ENCODE measurements at regions not wholly inside any gene's neighbourhood (a gene's known extent, or its start where the extent isn't known, plus 50 kb on each side); places are given as distances from the start of the nearest gene placed in this dataset.

GRCh38 chr12:97093187-97093683 is 186.2 kb downstream of the NEDD1 start:
- no peak for DNase-seq (ENCODE audit: low spot score)

GRCh38 chr12:97097734-97098133 is 190.7 kb downstream of the NEDD1 start:
- DNase-seq (ENCODE audit: low spot score), result no peak

- no peak for DNase-seq (ENCODE audit: low spot score)
These were observed 202.4 kb downstream of the NEDD1 start for GRCh38 chr12:97109441-97109840.

GRCh38 chr12:97112136-97112535 is 205.1 kb downstream of the NEDD1 start:
- no peak for DNase-seq (ENCODE audit: low spot score)

- no peak for DNase-seq (ENCODE audit: low spot score)
These were observed 211.8 kb downstream of the NEDD1 start for GRCh38 chr12:97118796-97119375.

GRCh38 chr12:97127061-97127460 is 220.0 kb downstream of the NEDD1 start:
- no peak for DNase-seq (ENCODE audit: low spot score)

- DNase-seq (ENCODE audit: low spot score), result no peak
These were observed 224.3 kb downstream of the NEDD1 start for GRCh38 chr12:97131220-97131981.

DNA sequence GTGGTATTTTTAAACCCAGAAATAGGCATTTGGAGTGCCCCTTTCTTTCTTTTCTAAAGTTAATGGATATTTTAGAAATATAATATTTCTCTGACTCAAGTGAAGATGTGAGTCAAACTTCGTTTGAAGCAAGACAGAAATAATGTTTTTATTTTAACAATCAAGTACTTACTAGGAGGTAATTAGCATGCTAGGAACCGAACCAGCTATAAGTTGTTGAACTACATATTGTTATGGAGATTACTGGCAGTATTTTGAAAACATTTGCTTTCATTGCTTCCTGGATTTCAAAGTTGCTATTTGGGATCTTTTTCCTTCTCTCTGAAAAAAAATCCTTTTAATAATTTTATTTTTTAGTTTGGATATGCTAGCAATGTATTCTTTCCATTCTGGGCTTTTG is 225.2 kb downstream of the NEDD1 start:
- no peak for DNase-seq (ENCODE audit: low spot score)

GRCh38 chr12:97134495-97134894 is 227.4 kb downstream of the NEDD1 start:
- no peak for DNase-seq (ENCODE audit: low spot score)

GRCh38 chr12:97140355-97140754 is 233.3 kb downstream of the NEDD1 start:
- no peak for DNase-seq (ENCODE audit: low spot score)

GRCh38 chr12:97142737-97143410 is 235.8 kb downstream of the NEDD1 start:
- DNase-seq (ENCODE audit: low spot score), result no peak

- peak; percentile 54 for DNase-seq (ENCODE audit: low spot score)
These were observed 242.0 kb downstream of the NEDD1 start for GRCh38 chr12:97148941-97149559.

GRCh38 chr12:97151481-97151880 is 244.4 kb downstream of the NEDD1 start:
- no peak for DNase-seq (ENCODE audit: low spot score)

DNA sequence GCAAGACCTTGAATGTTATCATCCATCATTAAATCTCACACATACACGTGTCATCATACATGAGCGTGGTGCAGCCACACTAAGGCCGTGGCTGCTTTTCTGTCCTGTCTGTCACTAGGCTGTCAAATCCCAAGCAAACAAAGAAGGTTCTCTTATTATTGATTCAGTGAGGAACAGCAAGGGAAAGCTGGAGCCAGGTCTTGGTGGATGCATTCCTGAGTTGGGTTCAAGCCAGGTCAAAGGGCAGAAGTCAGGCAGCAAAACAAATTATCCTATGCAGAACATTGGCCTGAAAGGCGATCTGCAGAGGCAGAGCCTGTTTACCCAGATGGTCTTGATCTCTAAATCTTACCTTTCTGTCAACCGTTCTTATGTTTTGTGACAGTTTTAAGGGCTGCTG is 252.3 kb downstream of the NEDD1 start:
- no peak for DNase-seq (ENCODE audit: low spot score)

DNA sequence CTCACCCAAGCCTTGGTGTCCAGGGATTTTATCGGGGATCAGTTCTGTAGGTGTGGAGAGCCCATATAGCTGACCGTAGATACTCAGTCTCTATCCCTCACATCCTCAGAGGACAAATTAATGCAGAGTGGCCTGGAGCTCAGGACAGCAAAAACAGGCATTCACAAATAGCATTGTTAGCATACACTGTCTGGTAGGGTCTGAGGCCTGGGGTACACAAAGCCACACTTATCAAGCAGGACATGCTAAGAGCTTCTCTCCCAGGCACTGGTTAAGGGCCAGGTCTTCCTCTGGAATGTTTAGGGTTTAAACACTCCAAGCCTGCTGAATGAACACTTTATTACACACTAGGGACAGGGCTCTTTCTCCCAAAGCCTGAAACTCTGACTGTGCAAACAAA is 253.2 kb downstream of the NEDD1 start:
- no peak for DNase-seq (ENCODE audit: low spot score)

DNA sequence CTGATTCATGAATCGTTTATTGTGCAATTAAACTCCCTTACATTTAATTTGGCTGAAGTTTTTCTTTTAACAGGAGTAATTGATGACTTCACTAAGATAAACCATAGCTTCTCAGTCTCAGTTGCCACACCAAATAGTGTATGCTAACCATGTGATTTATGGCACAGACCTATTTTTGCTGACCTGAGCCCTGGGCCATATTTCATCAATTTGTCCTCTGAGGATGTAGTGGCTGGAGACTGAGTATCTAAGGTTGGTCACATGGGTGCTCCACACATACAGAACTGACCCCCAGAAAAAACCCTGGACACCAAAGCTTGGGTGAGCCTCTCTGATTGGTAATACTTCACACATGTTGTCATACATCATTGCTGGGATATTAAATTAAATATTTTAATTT is 255.1 kb downstream of the NEDD1 start:
- no peak for DNase-seq (ENCODE audit: low spot score)

- no peak for DNase-seq (ENCODE audit: low spot score)
These were observed 257.9 kb downstream of the NEDD1 start for GRCh38 chr12:97164936-97165335.

DNA sequence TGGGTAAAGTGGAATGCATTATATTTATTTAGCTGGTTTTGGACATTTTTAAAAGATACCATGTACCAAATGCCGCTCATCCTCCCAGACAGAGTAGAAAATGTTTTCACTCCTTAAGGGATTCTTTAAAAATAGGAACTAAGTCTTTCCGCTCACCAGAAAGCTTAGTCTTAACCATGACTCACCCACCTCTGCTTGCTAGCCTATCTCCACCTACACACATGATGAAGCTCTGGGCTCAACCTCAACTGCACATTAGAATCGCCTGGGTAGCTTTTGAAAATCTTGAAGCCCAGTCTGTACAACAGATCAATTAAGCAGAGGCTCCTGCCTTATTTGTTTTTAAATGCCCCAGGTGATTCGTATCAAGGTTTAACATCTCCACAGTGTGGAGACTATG is 260.5 kb downstream of the NEDD1 start:
- no peak for DNase-seq (ENCODE audit: low spot score)

- no peak for DNase-seq (ENCODE audit: low spot score)
These were observed 261.7 kb downstream of the NEDD1 start for GRCh38 chr12:97168804-97169203.

DNA sequence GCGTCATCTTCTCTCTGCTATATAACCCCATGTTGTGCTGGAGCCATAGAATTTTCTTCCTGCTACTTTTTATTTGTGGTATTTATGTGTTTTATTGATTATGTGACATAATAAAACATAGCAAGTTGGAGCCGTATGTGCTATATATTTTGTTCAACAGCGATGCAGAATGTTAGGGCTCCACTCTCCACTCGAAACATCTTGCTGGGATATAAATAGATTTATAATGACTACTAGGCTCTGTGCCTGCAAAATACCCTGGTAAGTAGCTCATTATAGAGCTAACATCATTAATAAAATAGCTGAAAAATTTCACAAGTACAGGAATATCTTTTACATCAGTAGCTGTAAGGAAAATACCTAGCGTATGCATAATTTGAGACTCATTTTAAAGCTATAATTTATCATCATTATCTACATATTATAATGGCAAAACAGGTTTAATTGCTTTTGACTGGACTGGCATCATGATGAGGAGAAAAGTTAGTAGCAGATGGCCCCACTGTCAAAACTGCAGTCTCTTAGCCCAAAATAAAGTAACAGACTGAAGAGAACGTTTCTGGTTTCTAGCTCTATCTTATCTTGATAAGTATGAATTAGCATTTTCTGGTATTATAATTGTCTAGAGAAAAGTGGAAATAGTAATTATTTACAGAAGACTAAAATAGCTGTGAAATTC is 263.0 kb downstream of the NEDD1 start:
- DNase-seq (ENCODE audit: low spot score), result no peak

- no peak for DNase-seq (ENCODE audit: low spot score)
These were observed 266.8 kb downstream of the NEDD1 start for GRCh38 chr12:97173688-97174410.

Measured in ureter (tissue), 1 donor.